A549 (cell line): ENCODE measurements at regions not wholly inside any gene's neighbourhood (a gene's known extent, or its start where the extent isn't known, plus 50 kb on each side); places are given as distances from the start of the nearest gene placed in this dataset.

Experiments used
- ATAC-seq, 2 experiments: fragments of 200-7000 bp in 1 of 2; fragments of >200 bp in 1 of 2; cut with Nextera tagmentation in 1 of 2; cut with Tn5 transposase in 1 of 2; 3 replicates each; pipeline versions ENCODE4 v1.8.0 to v1.9.1; 2018 to 2020; ENCODE audit warnings: mild to moderate bottlenecking in 1 of 2, moderate library complexity in 1 of 2
- CTCF ChIA-PET: fragments of 300-600 bp; sonication (Branson Sonifier 250); formaldehyde crosslinking; extraction: SDS; loops from one replicate; lab custom pipeline; 2021; ENCODE audit warnings: antibody characterized with exemption, inconsistent platforms; lab: Yijun Ruan, JAX
- POLR2A ChIA-PET: fragments of 350-600 bp; formaldehyde crosslinking; extraction: SDS; loops from one replicate; lab custom pipeline; 2021; ENCODE audit warnings: antibody characterized with exemption, inconsistent platforms; lab: Yijun Ruan, JAX
- DNase-seq, 2 experiments: peaks; one replicate each; pipeline versions ENCODE4 v3.0.0 to v3.0.0-alpha.2; 2011 to 2016; ENCODE audit warnings: low read depth in 1 of 2, low spot score in 1 of 2
- FAIRE-seq: peaks from 2 replicates; lab custom pipeline; 2011; peaks lifted over from hg19 to GRCh38; lab: Jason Lieb, UNC
- H3K27ac ChIP-seq, 2 experiments: fragments of >200 bp; sonication (Bioruptor Twin); formaldehyde crosslinking; 3 replicates each; pipeline ENCODE4 v1.5.1; 2016 to 2017
- H3K4me1 ChIP-seq: fragments of >200 bp; sonication (Bioruptor Twin); formaldehyde crosslinking; 3 replicates; pipeline ENCODE4 v1.6.1; 2016
- H3K4me2 ChIP-seq: fragments of >200 bp; sonication (Bioruptor Twin); formaldehyde crosslinking; 3 replicates; pipeline ENCODE4 v1.6.1; 2016
- H3K4me3 ChIP-seq: fragments of >200 bp; sonication (Bioruptor Twin); formaldehyde crosslinking; 3 replicates; pipeline ENCODE4 v1.5.1; 2016
- H3K9me3 ChIP-seq: fragments of >200 bp; sonication (Bioruptor Twin); formaldehyde crosslinking; 3 replicates; pipeline ENCODE4 v1.6.1; 2016
- BHLHE40 ChIP-seq: IDR thresholded peaks from 2 replicates; pipeline ENCODE4 v1.6.1; 2012; ENCODE audit warnings: low read depth, low read length, inconsistent platforms
- CBX2 ChIP-seq: fragments of 200-600 bp; sonication (generic); IDR thresholded peaks from 2 replicates; pipeline ENCODE4 v1.6.1; 2016; ENCODE audit warnings: low read depth, mild to moderate bottlenecking, borderline replicate concordance
- CEBPB ChIP-seq, 2 experiments: fragments of >200 bp in 1 of 2; sonication (Bioruptor Twin) in 1 of 2; formaldehyde crosslinking in 1 of 2; IDR thresholded peaks; 2 replicates each; pipeline ENCODE4 v1.6.1; 2012 to 2016
- CTCF ChIP-seq: fragments of >200 bp; sonication (Bioruptor Twin); formaldehyde crosslinking; IDR thresholded peaks from 3 replicates; pipeline ENCODE4 v1.5.1; 2016
- EHF ChIP-seq: fragments of 250-450 bp; sonication (Bioruptor Pico); IDR thresholded peaks from 2 replicates; pipeline ENCODE4 v1.5.0; 2020; ENCODE audit warnings: mild to moderate bottlenecking
- EP300 ChIP-seq, 2 experiments: fragments of >200 bp; sonication (Bioruptor Twin); formaldehyde crosslinking; IDR thresholded peaks; 2 replicates in 1 of 2; 3 replicates in 1 of 2; pipeline ENCODE4 v1.6.1; 2016 to 2017
- HEYL ChIP-seq: fragments of 250-450 bp; sonication (Bioruptor Pico); IDR thresholded peaks from 2 replicates; pipeline ENCODE4 v1.8.0; 2021; ENCODE audit warnings: mild to moderate bottlenecking, moderate library complexity
- HOXB13 ChIP-seq: fragments of 250-450 bp; sonication (Bioruptor Pico); IDR thresholded peaks from 2 replicates; pipeline ENCODE4 v1.5.0; 2020; ENCODE audit warnings: low read depth, mild to moderate bottlenecking, moderate library complexity
- KDM1A ChIP-seq: fragments of 200-600 bp; sonication (generic); IDR thresholded peaks from 2 replicates; pipeline ENCODE4 v1.6.1; 2016; ENCODE audit warnings: low read depth, mild to moderate bottlenecking
- KDM5A ChIP-seq: fragments of 200-600 bp; sonication (generic); IDR thresholded peaks from 2 replicates; pipeline ENCODE4 v1.6.1; 2016; ENCODE audit warnings: antibody characterized with exemption, mild to moderate bottlenecking
- MAZ ChIP-seq: fragments of 150-350 bp; IDR thresholded peaks from 2 replicates; pipeline ENCODE4 v1.6.1; 2014; ENCODE audit warnings: antibody characterized with exemption, low read depth, low read length, borderline replicate concordance
- NFE2L2 ChIP-seq: fragments of 150-350 bp; conservative IDR thresholded peaks from 2 replicates; pipeline ENCODE4 v1.6.1; 2014; ENCODE audit warnings: low read length
- NPAS2 ChIP-seq: fragments of 250-450 bp; sonication (Bioruptor Pico); IDR thresholded peaks from 2 replicates; pipeline ENCODE4 v1.8.0; 2022; ENCODE audit warnings: mild to moderate bottlenecking, moderate library complexity, borderline replicate concordance
- RARB ChIP-seq: fragments of 250-450 bp; sonication (Bioruptor Pico); IDR thresholded peaks from 2 replicates; pipeline ENCODE4 v1.8.0; 2021; ENCODE audit warnings: mild to moderate bottlenecking, moderate library complexity
- REST ChIP-seq: fragments of 200-600 bp; sonication (generic); IDR thresholded peaks from 2 replicates; pipeline ENCODE4 v1.6.1; 2016; ENCODE audit warnings: antibody characterized with exemption, mild to moderate bottlenecking, moderate library complexity
- RFX5 ChIP-seq: fragments of 450-650 bp; IDR thresholded peaks from 2 replicates; pipeline ENCODE4 v1.7.1; 2014; ENCODE audit warnings: antibody characterized with exemption, mild to moderate bottlenecking, moderate library complexity
- SMC3 ChIP-seq: fragments of >200 bp; sonication (Bioruptor Twin); formaldehyde crosslinking; IDR thresholded peaks from 3 replicates; pipeline ENCODE4 v1.6.1; 2018; ENCODE audit warnings: inconsistent platforms
- TP53 ChIP-seq: fragments of 250-450 bp; sonication (Bioruptor Pico); IDR thresholded peaks from 2 replicates; pipeline ENCODE4 v1.5.0; 2021; ENCODE audit warnings: mild to moderate bottlenecking, moderate library complexity
- ZC3H11A ChIP-seq: fragments of 450-650 bp; IDR thresholded peaks from 2 replicates; pipeline ENCODE4 v1.6.1; 2014; ENCODE audit warnings: antibody characterized with exemption, mild to moderate bottlenecking
- ZNF302 ChIP-seq: fragments of 250-450 bp; sonication (Bioruptor Pico); IDR thresholded peaks from 2 replicates; pipeline ENCODE4 v1.9.0; 2021; ENCODE audit warnings: inconsistent platforms, mild to moderate bottlenecking, moderate library complexity
- WGBS: methylation state at CpG from one replicate; pipeline ENCODE4 v1.1.6; 2017; ENCODE audit errors: missing lambda C conversion rate; 5-methylcytosine and 5-hydroxymethylcytosine counted together
- TF ChIP-seq, protein P1 (sequence below): fragments of >200 bp; sonication (Bioruptor Twin); formaldehyde crosslinking; IDR thresholded peaks from 2 replicates; pipeline ENCODE4 v1.6.1; 2016
- TF ChIP-seq, protein P2 (sequence below): fragments of >200 bp; sonication (Bioruptor Twin); formaldehyde crosslinking; IDR thresholded peaks from 3 replicates; pipeline ENCODE4 v1.6.1; 2016
- TF ChIP-seq, protein P3 (sequence below): IDR thresholded peaks from 2 replicates; pipeline ENCODE4 v1.6.1; 2012

- Histone ChIP-seq H3K4me2 (no peak overlapping the region), H3K27ac (no peak overlapping the region), H3K4me3 (no peak overlapping the region), H3K4me1 (no peaks in the 10 kb centered on the region), H3K9me3 (no peaks in the 10 kb centered on the region)
- FAIRE-seq, result no peak
- no peak for ATAC-seq
- ChIA-PET POLR2A (no interaction called here), CTCF (interaction anchor here (0.6 kb wide), 1 partner anchor 26 kb away, joined by 3 read pairs; no protein-coding TSS in a partner anchor)
- 75% methylated on average over 2 of the region's 2 CpGs for WGBS
- DNase-seq, result no peak
- TF ChIP-seq REST (no peak), ZC3H11A (no peak), RARB (CRISPR knock-in tag) (no peak), NPAS2 (CRISPR knock-in tag) (no peak), KDM1A (no peak), ZNF302 (CRISPR knock-in tag) (no peak), CBX2 (no peak), NFE2L2 (no peak), SMC3 (no peak), TP53 (CRISPR knock-in tag) (no peak), EHF (CRISPR knock-in tag) (no peak), CTCF (no peak), HOXB13 (no peak)
These were observed 93.8 kb upstream of the ARHGAP42 start for GRCh38 chr11:100593291-100593690.

DNA sequence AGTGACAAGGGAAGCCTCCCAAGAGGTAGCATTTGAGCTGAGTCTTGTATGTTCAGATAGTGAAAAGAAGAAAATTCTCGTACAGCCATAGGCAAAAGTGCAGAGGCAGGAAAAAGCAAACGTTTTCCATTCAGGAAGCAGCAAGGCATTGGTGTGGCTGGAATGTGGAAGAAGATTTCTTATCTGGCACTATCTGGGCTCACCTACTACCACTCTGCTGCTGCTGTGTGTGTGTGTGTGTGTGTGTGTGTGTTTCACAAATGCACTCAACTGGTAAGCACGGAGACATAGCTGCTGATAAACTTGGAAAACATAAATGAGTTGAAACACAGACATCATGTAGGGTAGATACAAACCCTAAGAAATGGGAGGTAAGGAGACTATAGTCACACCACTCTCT, 92.8 kb upstream of the ARHGAP42 start:
- no peaks in the 10 kb centered on the region for H3K4me1 ChIP-seq
- ChIA-PET POLR2A (no interaction called here), CTCF (interaction anchor here (0.6 kb wide), 1 partner anchor 487 kb away, joined by 3 read pairs; no protein-coding TSS in a partner anchor)
- FAIRE-seq, result no peak
- no peak for DNase-seq
- no peak for ATAC-seq
- H3K27ac ChIP-seq, result no peak overlapping the region
- H3K4me3 ChIP-seq, result no peak overlapping the region
- WGBS, result 10% methylated on average over 3 of the region's 3 CpGs
- no peak for TF ChIP-seq RFX5
- TF ChIP-seq KDM5A, result no peak
- TF ChIP-seq EP300 (IDR thresholded peaks at IDR 0.05), result no peak
- TF ChIP-seq BHLHE40, result no peak
- TF ChIP-seq NPAS2 (CRISPR knock-in tag), result no peak
- no peak for TF ChIP-seq MAZ
- TF ChIP-seq, protein P1, sequence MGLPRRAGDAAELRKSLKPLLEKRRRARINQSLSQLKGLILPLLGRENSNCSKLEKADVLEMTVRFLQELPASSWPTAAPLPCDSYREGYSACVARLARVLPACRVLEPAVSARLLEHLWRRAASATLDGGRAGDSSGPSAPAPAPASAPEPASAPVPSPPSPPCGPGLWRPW, result no peak
- TF ChIP-seq, protein P2, sequence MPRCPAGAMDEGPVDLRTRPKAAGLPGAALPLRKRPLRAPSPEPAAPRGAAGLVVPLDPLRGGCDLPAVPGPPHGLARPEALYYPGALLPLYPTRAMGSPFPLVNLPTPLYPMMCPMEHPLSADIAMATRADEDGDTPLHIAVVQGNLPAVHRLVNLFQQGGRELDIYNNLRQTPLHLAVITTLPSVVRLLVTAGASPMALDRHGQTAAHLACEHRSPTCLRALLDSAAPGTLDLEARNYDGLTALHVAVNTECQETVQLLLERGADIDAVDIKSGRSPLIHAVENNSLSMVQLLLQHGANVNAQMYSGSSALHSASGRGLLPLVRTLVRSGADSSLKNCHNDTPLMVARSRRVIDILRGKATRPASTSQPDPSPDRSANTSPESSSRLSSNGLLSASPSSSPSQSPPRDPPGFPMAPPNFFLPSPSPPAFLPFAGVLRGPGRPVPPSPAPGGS, result no peak
- no peak for TF ChIP-seq CEBPB (IDR thresholded peaks at IDR 0.05)
- TF ChIP-seq HEYL, result no peak
- no peak for TF ChIP-seq SMC3
- TF ChIP-seq, protein P3, sequence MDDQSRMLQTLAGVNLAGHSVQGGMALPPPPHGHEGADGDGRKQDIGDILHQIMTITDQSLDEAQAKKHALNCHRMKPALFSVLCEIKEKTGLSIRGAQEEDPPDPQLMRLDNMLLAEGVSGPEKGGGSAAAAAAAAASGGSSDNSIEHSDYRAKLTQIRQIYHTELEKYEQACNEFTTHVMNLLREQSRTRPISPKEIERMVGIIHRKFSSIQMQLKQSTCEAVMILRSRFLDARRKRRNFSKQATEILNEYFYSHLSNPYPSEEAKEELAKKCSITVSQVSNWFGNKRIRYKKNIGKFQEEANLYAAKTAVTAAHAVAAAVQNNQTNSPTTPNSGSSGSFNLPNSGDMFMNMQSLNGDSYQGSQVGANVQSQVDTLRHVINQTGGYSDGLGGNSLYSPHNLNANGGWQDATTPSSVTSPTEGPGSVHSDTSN, result no peak
- TF ChIP-seq, all 56 proteins: peak for 0
- no peak overlapping the region for H3K4me2 ChIP-seq
- no peaks in the 10 kb centered on the region for H3K9me3 ChIP-seq
